ENCODE measurements at regions not wholly inside any gene's neighbourhood (a gene's known extent, or its start where the extent isn't known, plus 50 kb on each side); places are given as distances from the start of the nearest gene placed in this dataset.
A peak's percentile ranks its signal among the peaks of the same experiment; 100 is the strongest.
"Not testable (repeated sequence)": the region's sequence is repeated elsewhere in the genome, so short reads cannot be mapped to it uniquely, and the experiment has no call there.

DNA sequence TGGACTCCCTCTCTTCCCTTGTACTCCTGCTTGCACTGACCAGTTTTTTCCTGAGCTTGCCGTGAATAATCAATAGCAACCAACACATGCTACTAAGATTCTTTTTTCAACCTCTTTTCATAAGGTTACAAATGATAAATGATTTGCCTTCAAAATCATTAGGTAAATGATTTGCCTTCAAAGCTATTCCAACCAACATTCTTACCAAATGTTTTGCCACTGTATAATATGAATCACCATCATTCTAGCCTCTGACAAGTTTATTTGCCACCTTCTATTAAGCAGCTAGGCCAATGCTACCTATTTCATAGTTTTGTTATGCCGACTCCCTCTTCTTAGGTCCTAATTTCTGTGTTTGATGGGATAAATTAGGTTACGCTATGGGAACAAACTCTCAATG is 385.1 kb downstream of the DTWD2 start:
- no peak for DNase-seq

DNA sequence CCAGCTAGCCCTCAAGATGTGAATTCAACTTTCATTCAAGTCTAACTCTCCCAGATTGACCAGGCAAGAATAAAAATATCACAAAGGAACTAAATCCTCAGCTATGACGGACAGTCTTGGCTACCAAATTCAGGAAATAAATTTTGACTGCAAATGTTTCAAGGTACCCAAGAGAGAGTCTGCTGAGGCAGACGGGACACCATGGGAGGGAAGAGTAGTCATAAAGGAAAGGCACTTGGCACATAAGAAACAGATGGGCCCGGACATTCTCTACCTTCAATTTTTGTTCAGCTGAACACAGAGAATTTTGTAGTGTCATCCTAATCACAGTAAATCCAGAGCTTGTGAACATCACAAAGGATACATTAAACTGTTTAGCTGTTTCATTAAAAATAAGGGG is 390.0 kb downstream of the DTWD2 start:
- DNase-seq = no peak

DNA sequence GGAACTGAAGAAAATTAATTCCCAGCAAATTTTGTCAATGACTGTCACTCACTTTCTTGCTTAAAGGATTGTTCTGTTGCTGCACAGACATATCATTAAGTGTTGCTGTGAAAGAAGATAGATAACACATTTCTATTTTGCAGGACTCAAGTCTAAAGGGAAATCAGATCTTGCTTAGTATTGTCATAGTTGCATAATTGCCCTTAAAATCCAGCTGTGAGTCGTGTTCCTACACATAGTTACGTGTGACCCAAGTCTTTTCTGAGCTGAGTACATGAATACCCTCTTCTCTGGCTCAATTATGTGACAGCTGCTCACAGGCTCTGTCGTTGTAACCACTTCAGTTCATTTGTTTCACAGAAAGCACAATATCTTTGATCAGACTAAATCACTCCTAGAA is 390.8 kb downstream of the DTWD2 start:
- no peak for DNase-seq

DNA sequence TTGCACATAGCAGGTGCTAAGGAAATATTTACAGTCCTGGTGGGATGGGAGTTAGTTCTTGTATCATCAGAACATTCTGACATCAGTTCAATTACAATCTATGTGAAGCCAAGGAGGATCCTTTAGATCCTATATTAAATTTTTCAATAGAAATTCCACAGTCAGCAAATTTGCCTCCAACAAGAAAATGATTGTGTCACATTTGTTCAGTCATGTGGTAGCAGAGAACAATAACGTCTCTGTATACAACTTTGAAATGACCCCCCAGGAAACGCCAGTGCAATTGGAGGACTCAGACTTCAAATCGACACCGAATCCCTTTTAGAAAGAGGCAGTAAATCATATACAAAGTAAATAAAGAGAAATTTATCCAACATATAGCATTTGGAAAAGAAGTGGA is 392.1 kb downstream of the DTWD2 start:
- DNase-seq = peak; percentile 16

DNA sequence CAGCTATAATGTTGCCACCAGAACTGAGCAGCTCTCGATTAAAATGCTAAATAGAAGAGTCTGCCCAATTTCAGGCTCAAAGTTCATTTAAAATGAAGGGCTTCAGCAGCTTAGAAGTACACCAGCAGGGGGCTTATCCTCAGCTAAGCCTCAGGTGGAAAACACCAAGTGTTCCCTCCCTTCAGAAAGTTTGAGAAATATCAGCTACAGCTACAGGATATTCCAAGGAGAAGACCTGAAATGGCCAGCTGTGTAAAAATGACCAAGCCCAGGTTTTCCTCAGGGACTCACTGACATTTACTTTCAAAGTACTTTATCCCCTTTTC is 395.4 kb downstream of the DTWD2 start:
- no peak for DNase-seq

DNA sequence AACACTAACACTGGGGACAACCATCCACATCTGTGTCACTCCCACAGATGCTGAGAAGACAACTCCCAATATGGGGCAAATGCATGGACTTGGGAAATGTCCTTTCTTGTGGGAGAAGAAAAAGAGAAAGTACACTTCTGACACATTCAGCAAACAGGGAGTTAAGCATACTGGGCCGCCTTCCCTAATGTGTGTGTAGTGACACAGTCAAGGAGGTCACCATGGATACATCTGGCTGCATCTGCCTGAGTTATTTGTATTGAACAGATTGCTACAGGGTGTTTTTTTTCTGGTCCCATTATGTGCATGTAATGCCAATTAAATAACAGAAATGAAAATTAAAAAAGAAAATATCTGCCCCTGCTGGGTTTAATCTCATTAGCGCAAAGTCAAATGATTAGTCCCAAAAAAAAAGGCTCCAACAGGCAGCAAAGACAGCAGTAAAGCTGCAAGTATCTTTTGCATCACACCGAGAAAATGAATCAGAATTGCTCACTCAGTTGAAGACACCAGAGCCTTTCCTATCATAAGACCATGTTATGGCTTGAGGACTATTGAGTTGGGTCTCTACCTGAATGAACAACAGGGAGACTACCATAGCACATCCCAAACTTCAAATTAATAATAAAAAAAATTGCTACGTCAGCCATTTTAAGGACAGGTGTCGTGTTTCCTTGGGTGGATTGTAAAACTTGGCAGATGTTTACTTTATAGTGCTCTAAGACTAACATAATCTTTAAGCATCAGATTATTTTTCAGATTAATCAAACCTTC is 395.9 kb downstream of the DTWD2 start:
- no peak for DNase-seq

DNA sequence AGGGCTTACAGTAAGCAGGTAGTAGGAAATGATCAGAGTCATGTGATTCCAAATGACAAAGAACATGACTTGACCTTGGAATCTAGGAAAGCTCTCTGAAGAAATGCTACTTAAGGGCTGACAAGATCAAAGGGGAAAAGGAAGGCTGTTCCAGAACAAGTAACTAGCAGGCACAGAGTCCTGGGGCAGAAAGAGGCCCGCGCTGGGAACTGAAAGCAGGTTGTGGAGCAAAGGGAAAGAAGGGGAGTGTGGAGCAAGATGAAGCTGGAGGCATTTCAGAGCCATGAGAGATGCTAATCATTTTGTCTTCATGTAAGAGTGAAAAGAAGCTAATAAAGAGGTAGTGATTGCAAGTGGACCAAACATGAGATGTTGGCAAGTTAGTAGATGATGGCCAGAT is 397.5 kb downstream of the DTWD2 start:
- DNase-seq = no peak

DNA sequence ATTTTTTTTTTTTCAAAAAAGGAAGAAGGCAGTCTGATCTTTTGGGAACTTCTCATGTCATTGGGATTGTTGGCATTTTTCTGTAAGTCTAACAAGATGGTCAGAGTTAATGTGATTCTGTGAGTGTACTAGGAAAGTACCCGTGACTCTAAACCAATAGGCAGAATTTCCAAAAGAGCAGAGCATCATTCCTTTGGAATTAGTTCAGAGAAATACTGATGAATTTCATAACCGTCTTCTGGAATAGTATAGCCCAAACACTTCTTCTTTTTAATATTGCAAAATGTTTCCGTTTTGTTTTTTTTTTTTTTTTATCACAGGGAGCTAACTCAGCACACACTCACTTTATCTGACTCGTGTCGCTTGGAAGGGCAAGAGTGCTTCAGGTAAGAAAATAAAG is 407.4 kb downstream of the DTWD2 start:
- DNase-seq = no peak

DNA sequence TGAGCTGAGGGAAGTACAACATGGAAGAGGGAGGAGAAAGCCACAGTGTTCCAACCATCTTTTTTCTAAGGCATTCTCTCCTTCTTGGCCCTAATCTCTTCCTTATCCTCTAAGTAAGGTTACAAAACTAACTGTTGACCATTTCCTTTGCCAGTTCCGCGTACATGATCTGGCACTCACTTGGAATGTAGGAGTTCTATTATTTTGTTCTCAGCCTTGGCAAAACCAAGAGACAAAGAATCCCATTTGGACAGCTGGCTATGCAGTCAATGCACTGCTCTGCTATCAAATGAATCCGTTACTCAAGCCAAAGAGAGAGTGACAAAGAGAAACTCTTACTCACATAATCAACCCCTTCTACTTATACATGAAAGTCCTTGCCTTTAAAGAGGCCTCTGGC is 410.3 kb downstream of the DTWD2 start:
- no peak for DNase-seq

DNA sequence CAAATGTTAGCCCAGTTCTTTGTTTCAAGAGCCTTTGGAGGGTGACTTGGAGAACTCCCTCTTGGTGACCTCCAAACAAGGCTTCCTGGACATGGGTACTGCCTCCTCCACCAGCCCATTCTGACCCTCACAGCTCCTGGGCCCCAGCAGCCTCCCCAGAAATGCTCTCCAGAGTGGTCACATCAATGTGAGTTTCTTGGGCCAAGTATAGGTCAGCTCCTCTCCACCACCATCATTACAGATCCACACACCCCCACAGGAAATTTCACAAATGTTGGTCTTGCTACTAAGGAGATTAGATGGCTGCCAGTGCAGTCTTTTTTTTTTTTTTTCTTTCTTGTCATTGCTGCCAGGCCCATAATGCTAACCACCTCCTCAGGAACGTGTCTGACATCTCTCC is 410.7 kb downstream of the DTWD2 start:
- no peak for DNase-seq

DNA sequence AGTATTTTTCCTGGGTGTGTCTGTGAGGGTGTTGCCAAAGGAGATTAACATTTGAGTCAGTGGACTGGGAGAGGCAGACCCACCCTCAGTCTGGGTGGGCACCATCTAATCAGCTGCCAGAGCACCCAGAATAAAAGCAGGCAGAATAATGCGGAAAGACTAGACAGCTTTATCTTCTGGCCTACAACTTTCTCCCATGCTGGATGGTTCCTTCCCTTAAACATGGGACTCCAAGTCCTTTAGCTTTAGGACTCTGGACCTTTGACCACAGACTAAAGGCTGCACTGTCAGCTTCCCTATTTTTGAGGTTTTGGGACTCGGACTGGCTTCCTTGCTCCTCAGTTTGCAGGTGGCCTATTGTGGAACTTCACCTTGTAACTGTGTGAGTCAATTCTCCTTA is 418.1 kb downstream of the DTWD2 start:
- not testable (repeated sequence) for DNase-seq

DNA sequence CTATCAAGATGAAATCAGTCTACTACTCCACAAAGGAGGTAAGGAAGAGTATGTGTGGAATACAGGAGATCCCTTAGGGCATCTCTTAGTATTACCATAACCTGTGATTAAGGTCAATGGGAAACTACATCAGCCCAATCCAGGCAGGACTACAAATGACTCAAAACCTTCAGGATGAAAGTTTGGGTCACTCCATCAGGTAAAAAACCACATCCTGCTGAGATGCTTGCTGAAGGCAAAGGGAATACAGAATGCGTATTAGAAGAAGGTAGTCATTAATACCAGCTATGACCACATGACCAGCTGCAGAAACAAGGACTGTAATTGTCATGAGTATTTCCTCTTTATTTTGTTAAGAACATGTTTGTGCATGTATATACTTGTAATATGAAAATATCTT is 418.8 kb downstream of the DTWD2 start:
- DNase-seq = not testable (repeated sequence)

DNA sequence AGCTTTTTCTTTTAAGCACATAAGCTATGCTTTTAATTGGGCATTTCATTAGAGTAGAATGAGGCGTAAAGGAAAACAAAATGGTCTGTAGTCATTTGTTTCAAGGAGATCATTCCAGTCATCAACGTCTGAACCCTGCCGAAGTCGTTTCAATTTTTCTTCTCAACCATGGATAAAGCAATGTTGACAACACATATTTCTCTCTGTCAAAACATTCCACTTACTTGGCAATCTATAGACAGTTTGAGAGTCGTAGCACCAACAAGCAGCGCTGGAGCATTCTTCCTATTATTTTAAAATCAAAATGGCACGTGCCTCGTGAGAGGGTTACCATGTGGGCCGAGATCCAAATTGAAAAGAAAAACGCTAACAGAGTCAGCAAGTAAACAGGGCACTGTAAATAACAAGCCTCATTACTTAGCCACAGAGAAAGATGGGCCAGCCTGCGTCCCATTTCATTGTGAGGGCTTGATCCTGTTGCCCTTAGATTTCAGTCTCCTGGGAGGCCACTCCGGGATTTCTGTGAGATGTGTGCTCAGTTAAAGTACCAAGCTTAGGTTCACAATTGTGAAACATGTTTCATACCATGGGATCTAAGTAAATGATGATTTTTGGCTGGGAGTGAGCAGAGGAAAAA is 422.9 kb downstream of the DTWD2 start:
- DNase-seq = no peak

DNA sequence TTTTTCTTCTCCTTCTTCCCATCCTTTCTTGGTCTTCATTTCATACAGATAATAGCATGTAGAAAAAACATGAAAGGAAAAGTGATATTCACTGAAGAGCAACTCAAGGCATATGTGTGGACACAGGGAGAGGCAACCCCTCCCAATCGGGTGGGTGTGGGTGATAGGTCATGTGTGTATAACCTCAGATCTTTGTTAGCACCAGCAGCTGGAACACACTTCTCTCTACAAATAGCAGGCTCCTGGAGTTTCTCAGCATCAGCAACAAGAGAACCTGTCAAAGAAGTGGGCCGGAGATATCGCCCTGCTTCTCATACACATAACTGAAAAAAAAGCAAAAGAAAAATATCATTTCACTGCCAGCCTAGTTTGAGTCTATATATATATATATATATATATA is 426.4 kb downstream of the DTWD2 start:
- no peak for DNase-seq

DNA sequence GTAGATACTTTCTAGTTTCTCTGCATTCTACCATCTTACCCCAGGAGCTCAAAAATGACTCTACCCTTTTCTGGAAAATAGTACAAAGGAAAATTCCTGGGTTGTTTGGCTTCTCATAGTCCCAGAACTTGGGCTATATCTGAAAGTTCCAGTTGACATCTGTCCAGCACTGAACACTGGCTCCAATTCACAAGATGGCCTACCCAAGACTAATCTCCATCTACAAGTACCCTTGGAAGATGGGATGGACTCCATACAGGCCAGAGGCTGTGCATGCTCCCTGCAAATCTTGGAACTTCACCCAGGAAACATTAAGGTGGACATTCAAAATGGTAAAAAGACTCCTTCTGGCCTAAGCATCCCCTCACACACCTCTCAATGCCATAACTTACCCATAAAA is 427.1 kb downstream of the DTWD2 start:
- no peak for DNase-seq

DNA sequence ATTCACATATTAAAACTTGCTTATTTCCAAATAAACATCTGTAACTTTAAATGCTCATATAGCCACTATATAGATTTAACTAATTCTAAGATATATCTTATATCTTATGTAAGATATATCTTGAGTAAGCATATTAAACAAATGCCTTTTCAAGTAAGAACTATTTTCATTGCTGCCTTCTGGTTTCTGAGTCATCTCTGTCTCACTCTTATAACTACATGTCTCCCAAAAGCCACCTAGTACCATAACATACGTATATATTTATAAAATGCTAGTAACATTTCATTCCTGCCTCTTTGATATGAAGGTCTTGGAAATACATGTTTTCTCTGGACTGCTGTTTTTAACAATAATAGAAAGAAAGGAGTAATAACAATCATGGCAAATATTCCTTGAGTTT is 429.5 kb downstream of the DTWD2 start:
- DNase-seq = no peak

DNA sequence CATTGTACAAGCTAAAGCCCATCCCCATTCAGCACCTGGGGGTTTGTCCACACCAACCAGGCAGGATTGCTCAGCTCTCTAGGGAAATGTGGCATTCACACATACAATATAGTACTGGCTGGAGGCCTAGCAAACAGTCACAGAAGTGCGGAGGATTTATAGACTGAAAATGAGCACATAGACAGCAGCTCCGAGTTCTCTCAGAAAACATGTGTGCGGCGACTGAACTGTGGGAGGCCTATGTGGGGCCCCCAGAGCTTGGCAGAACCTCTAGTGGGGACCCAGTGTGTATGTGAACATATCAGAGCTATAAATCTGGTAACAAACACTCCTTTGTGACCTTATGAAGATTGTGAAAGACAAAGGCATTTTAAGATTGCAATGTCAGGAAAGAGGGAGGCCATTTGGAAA is 431.1 kb downstream of the DTWD2 start:
- no peak for DNase-seq

DNA sequence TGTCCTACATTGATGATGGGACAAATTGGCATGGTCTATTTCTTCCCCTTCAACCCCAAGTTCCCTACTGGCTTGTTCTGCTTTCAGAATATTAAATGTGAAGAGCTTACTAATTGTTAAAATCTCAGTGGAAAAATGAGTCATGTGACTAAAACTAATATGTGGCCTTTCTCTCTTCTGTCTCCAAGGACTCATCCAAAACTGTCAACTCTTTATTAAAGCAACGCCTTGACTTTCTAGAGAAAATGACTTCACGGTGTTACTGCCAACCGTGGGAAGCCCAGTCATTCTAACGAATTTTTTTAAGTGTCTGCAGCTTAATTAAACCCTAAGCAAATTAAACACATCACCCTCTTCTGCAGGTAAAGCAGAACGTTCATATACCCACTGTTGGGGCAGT is 431.6 kb downstream of the DTWD2 start:
- no peak for DNase-seq

DNA sequence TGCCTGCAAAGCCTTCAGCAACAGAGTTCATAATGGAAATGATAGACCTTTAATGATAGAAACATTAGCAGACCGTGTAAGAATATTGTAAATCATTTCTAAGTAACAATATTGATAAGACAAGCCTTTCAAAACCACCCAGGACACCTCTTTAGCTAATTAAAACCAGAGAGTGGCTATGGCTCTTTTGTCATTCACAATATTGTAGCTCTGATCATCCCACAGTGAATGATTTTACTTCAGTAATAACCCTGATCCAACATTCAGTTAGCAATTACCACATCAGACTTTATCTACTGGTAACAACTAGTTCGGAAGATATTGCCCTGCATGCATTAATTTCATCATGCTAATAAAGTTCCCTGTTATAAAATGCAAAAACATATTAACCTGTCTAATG is 432.6 kb downstream of the DTWD2 start:
- DNase-seq = no peak

DNA sequence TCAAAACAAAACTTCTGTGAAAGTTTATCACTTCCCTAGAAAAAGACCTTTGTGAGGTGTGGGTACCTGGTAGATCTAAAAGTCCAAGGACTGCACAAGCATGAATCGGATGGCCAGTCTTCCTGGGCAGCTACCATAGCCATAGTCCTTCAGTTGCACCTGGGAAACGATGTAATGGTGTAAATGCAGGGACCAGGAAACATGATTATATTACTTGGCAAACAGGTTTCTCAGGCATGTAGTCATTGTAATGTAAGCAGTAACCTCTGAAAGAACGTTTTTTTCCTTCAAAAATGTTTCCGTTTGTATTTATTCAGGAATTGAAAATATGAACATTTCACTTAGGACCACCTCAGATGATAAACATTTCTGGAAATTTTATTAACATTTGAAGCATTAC is 433.4 kb downstream of the DTWD2 start:
- DNase-seq = no peak

DNA sequence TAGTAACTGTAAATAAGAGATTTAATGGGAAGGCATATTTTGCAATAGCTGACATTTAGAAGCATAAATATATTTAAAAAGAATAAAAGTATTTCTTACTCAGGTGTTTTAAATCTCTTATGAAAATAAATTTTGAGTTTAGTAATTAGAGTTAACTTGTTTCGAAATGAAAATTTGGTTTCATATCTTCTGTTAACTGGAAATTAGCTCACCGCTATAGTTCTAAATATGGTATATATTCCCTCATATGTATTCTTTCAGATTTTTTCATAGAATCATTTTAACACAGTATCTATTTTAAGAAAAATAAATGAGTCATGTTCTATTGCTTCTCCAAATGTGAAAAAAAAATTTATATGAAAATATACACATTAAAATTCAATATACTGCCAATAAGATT is 434.1 kb downstream of the DTWD2 start:
- no peak for DNase-seq

DNA sequence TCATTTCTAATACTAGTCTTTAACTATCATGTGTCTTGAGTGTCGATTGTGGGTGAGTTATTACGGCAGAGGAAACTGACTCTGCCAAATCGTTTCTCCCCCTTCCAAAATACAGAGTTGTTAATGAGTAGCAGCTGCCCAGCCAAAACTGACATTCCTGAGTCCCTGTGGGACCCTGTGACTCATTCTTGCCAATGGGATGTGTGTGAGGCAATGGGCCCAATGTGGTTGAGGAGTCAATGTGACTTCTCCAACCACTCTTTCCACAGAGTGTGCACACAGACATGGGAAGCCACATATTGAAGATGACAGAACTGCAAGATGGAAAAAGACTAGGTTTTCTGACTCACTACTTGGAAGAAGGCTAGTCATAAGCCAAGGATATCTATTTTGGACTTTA is 434.7 kb downstream of the DTWD2 start:
- DNase-seq = no peak

DNA sequence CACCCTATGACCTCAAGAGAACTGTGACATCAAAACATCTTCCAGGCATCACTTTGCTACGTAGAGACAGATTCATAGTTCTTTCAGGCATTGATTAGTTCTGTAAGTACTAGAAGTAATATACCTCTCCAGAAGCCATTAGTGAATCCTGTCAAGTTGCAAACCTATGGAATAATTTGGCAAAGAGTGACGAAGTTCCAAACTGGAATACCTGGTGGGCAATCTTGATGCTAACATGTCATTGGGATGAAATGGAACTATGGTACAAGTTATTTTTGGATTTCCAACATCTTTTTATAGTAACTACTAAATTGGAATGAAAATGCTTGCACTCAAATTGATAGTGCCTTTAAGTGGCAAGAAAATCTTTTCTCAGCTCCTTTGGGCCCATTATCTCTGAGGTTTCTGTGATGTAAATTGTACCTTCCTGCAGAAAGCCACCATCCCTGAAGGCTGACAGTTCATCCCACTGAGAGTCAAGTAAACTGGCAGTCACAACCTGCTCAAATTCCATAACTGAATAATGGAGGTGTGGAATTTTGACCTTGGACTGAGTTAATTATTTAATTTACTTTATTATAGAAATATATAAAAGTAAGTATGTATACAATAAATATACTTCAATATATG is 435.5 kb downstream of the DTWD2 start:
- DNase-seq = no peak

DNA sequence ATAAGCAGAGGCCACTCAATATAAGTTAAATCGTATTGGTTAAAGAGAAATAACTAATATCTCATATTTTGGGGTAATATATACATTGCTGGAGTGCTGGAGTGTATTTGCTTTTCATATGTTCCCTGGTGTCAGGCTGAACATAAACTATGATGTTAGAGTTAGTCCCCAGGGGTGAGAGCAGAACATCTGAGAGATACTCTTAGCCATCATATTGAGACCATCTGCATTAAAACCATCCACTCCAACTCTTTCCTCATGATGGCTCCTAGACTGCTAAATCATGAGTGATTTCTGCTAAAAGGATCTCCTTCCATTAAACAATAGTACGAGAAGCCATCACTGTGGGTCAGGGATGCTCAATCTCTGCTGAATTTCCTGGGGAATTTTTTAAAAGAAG is 436.2 kb downstream of the DTWD2 start:
- no peak for DNase-seq

DNA sequence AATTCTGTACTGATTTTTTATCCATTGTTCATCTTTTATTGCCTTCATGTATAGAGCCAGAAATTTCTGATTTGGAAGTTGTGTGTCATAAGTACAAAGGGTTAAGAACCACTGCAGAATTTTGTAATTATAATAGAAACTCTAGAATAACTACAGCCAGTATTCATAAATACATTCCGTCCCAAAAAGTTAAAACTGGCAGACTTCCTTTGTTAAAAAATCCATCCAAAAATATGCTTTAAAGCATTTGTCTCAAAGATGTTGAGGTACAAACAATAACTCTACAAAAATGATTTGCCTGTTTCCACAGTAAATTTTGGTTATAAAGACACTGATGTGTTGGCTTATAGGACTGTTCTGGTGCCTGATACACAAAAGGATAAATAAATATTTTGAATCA is 436.6 kb downstream of the DTWD2 start:
- DNase-seq = no peak
